DOHH2 (cell line): ENCODE measurements at regions not wholly inside any gene's neighbourhood (a gene's known extent, or its start where the extent isn't known, plus 50 kb on each side); places are given as distances from the start of the nearest gene placed in this dataset.

Experiments used
- EZH2phosphoT487 ChIP-seq: fragments of 200-600 bp; sonication (generic); IDR thresholded peaks from 2 replicates; pipeline ENCODE4 v1.6.1; 2017; ENCODE audit warnings: borderline replicate concordance, mild to moderate bottlenecking, antibody characterized with exemption, low read length, moderate library complexity, mixed read lengths
- TF ChIP-seq, protein P1 (sequence below): fragments of 200-600 bp; sonication (generic); IDR thresholded peaks from one replicate; pipeline ENCODE4 v1.5.1; 2014; ENCODE audit warnings: antibody characterized with exemption, mild to moderate bottlenecking, low read depth, low read length; ENCODE audit not compliant: poor library complexity, severe bottlenecking

DNA sequence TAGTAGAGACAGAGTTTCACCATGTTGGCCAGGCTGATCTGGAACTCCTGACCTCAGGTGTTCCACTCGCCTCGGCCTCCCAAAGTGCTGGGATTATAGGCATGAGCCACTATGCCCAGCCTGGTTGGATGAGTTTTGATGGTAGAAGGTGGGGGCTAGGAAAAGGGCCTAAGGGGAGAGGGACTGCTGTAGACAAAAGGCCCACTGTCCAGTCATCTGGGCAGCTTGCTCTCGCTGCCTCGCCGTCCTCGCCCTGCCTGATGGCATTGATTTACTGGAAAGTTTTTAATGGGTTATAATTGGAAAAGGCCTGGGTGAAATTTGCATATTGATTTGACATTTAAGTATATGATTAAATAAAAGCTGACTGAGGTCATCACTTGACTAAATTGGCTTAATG, 175.1 kb upstream of the CSF3R start:
- TF ChIP-seq EZH2phosphoT487: no peak
- TF ChIP-seq, protein P1, sequence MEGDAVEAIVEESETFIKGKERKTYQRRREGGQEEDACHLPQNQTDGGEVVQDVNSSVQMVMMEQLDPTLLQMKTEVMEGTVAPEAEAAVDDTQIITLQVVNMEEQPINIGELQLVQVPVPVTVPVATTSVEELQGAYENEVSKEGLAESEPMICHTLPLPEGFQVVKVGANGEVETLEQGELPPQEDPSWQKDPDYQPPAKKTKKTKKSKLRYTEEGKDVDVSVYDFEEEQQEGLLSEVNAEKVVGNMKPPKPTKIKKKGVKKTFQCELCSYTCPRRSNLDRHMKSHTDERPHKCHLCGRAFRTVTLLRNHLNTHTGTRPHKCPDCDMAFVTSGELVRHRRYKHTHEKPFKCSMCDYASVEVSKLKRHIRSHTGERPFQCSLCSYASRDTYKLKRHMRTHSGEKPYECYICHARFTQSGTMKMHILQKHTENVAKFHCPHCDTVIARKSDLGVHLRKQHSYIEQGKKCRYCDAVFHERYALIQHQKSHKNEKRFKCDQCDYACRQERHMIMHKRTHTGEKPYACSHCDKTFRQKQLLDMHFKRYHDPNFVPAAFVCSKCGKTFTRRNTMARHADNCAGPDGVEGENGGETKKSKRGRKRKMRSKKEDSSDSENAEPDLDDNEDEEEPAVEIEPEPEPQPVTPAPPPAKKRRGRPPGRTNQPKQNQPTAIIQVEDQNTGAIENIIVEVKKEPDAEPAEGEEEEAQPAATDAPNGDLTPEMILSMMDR: no peak
